Activated B cell treated with CpG ODN at 0.5 μM for 24 hours (primary cell): ENCODE measurements at regions not wholly inside any gene's neighbourhood (a gene's known extent, or its start where the extent isn't known, plus 50 kb on each side); places are given as distances from the start of the nearest gene placed in this dataset.
"Not testable (repeated sequence)": the region's sequence is repeated elsewhere in the genome, so short reads cannot be mapped to it uniquely, and the experiment has no call there.

ENCODE experiments used
- ATAC-seq: fragments of 200-7000 bp; cut with Tn5 transposase; one replicate; pipeline ENCODE4 v1.10.0; 2021; ENCODE audit warnings: low read depth, mild to moderate bottlenecking, moderate library complexity
- CTCF ChIA-PET: fragments of 350-600 bp; sonication (Branson Sonifier 250); formaldehyde crosslinking; loops from one replicate; lab custom pipeline; 2021; ENCODE audit warnings: antibody characterized with exemption; lab: Charles Lee
- POLR2A ChIA-PET: fragments of 350-600 bp; sonication (Branson Sonifier 250); formaldehyde crosslinking; loops from one replicate; lab custom pipeline; 2021; ENCODE audit warnings: antibody characterized with exemption; lab: Charles Lee
- DNase-seq: peaks from one replicate; pipeline ENCODE4 v3.0.0; 2022
- H3K27ac Mint-ChIP-seq: one replicate; pipeline ENCODE4 v1.8.0; 2020; ENCODE audit warnings: mixed read lengths
- H3K27me3 Mint-ChIP-seq: one replicate; pipeline ENCODE4 v1.8.0; 2021; ENCODE audit warnings: mixed read lengths
- H3K36me3 Mint-ChIP-seq: one replicate; pipeline ENCODE4 v1.8.0; 2021; ENCODE audit warnings: low read depth, mixed read lengths
- H3K4me1 Mint-ChIP-seq: one replicate; pipeline ENCODE4 v1.8.0; 2021; ENCODE audit warnings: mixed read lengths
- H3K4me3 Mint-ChIP-seq: one replicate; pipeline ENCODE4 v1.8.0; 2020; ENCODE audit warnings: mild to moderate bottlenecking, mixed read lengths
- H3K9me3 Mint-ChIP-seq: one replicate; pipeline ENCODE4 v1.8.0; 2020; ENCODE audit warnings: mixed read lengths
- intact Hi-C: fragments of 100-400 bp; cut with micrococcal nuclease; formaldehyde crosslinking; loops from one replicate; pipeline ENCODE4 v1.15.1; 2024
- TF ChIP-seq, protein P1 (sequence below): fragments of 200-600 bp; IDR thresholded peaks from one replicate; pipeline ENCODE4 v1.8.0; 2022; ENCODE audit warnings: antibody characterized with exemption, mild to moderate bottlenecking

- TF ChIP-seq, protein P1, sequence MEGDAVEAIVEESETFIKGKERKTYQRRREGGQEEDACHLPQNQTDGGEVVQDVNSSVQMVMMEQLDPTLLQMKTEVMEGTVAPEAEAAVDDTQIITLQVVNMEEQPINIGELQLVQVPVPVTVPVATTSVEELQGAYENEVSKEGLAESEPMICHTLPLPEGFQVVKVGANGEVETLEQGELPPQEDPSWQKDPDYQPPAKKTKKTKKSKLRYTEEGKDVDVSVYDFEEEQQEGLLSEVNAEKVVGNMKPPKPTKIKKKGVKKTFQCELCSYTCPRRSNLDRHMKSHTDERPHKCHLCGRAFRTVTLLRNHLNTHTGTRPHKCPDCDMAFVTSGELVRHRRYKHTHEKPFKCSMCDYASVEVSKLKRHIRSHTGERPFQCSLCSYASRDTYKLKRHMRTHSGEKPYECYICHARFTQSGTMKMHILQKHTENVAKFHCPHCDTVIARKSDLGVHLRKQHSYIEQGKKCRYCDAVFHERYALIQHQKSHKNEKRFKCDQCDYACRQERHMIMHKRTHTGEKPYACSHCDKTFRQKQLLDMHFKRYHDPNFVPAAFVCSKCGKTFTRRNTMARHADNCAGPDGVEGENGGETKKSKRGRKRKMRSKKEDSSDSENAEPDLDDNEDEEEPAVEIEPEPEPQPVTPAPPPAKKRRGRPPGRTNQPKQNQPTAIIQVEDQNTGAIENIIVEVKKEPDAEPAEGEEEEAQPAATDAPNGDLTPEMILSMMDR, result no peak
- no peak overlapping the region for H3K4me3 Mint-ChIP-seq
- intact Hi-C loops, result no loop called here
- no peaks in the 10 kb centered on the region for H3K36me3 Mint-ChIP-seq
- H3K27me3 Mint-ChIP-seq, result no peaks in the 10 kb centered on the region
- ATAC-seq (no peak), DNase-seq (no peak)
- ChIA-PET CTCF (no interaction called here), POLR2A (no interaction called here)
- H3K27ac Mint-ChIP-seq, result no peak overlapping the region
- no peaks in the 10 kb centered on the region for H3K4me1 Mint-ChIP-seq
- peaks cover 10% of the 10 kb centered on the region for H3K9me3 Mint-ChIP-seq
Observed at GRCh38 chr7:136424058-136424457, 444.4 kb upstream of the CHRM2 start.

- DNase-seq, ATAC-seq, POLR2A ChIA-PET, H3K27ac Mint-ChIP-seq, H3K36me3 Mint-ChIP-seq, H3K9me3 Mint-ChIP-seq, H3K4me3 Mint-ChIP-seq, H3K27me3 Mint-ChIP-seq, CTCF ChIA-PET, intact Hi-C loops, H3K4me1 Mint-ChIP-seq: not testable (repeated sequence)
Observed at GRCh38 chr7:136419740-136420139, 442.6 kb upstream of the MTPN start.

- ATAC-seq, result no peak
- ChIA-PET POLR2A (no interaction called here), CTCF (no interaction called here)
- Mint-ChIP-seq H3K27ac (no peak overlapping the region), H3K4me3 (no peak overlapping the region), H3K9me3 (no peaks in the 10 kb centered on the region), H3K27me3 (no peaks in the 10 kb centered on the region), H3K4me1 (no peaks in the 10 kb centered on the region), H3K36me3 (no peaks in the 10 kb centered on the region)
- TF ChIP-seq, protein P1, result no peak
- no peak for DNase-seq
- intact Hi-C loops, result no loop called here
Observed at GRCh38 chr7:136412952-136413351, 435.8 kb upstream of the MTPN start.

DNA sequence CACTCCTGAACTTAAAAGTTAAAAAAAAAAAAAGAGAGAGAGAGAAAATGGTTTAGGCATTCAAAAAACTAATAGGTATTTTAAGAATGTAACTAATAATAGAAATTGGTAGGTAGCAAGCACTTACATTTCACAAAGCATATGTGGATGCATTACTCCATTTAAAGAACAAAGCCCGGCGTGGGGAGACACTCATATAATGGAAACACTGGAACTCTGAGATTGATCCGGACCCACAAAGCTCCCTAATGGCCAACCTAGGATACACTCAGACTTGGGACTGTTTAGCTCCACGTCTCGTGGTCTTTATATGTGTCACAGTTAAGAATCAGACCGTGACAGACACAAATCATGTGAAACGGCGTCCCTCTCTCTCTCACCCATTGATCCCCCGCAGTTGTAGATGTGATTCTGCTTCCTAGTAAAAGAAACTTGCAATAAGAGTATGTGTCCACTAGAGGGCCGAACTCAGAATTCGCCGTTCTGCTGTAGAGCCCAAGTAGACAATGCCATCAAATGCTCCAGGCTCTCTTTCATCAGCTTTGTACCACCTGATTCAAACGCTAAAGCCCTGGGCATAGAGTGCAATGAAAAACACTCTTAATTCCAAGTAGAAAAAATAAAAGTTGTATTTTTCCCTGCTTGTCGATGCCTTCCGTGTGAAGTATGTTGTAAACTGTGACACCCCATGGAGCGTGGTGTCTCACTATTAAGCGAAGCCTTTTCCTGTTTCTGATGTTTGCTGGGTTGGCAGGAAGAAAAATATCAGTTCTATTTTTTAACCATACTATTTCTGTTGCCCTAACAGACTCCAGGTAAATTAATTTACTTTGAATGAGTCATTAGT is 429.0 kb upstream of the MTPN start:
- H3K4me3 Mint-ChIP-seq, result no peak overlapping the region
- H3K4me1 Mint-ChIP-seq, result peaks cover 7% of the 10 kb centered on the region
- ChIA-PET POLR2A (no interaction called here), CTCF (interaction anchor here (1.0 kb wide), 1 partner anchor 11 kb away, joined by 3 read pairs; no protein-coding TSS in a partner anchor)
- intact Hi-C loops, result loop anchor here (5.0 to 10.0 kb wide), 3 partner anchors 604 to 1491 kb away; no protein-coding TSS in a partner anchor
- no peak overlapping the region for H3K27ac Mint-ChIP-seq
- DNase-seq, result no peak
- TF ChIP-seq, protein P1, result no peak
- H3K9me3 Mint-ChIP-seq, result no peaks in the 10 kb centered on the region
- H3K27me3 Mint-ChIP-seq, result no peaks in the 10 kb centered on the region
- no peak for ATAC-seq
- no peaks in the 10 kb centered on the region for H3K36me3 Mint-ChIP-seq

DNA sequence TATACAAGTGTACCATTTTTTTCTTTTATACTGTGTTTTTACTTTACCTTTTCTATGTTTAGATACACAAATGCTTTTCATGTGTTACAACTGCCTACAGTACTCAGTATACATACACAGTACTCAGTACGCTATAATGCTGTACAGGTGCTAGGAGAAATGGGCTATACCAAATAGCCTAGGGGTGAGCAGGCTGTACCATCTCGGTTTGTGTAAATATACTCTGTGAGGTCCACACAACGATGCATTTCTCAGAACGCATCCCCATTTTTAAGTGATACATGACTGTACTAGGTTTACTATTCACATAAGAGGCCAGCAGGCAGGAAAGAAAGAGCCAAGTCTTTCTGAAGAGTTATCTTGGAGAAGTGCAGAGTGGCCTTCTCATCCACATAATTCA is 426.4 kb upstream of the MTPN start:
- ATAC-seq (no peak), DNase-seq (no peak)
- CTCF ChIA-PET, result no interaction called here
- TF ChIP-seq, protein P1, result no peak
- H3K27me3 Mint-ChIP-seq, result no peaks in the 10 kb centered on the region
- H3K27ac Mint-ChIP-seq, result no peak overlapping the region
- intact Hi-C loops, result loop anchor here (10.0 kb wide), 1 partner anchor 1051 kb away; no protein-coding TSS in a partner anchor
- H3K4me3 Mint-ChIP-seq, result no peak overlapping the region
- H3K36me3 Mint-ChIP-seq, result no peaks in the 10 kb centered on the region
- H3K4me1 Mint-ChIP-seq, result peaks cover 7% of the 10 kb centered on the region
- POLR2A ChIA-PET, result no interaction called here
- H3K9me3 Mint-ChIP-seq, result no peaks in the 10 kb centered on the region
